SK-N-SH treated with all-trans-retinoic acid at 6 μM for 48 hours (cell line): ENCODE measurements at regions not wholly inside any gene's neighbourhood (a gene's known extent, or its start where the extent isn't known, plus 50 kb on each side); places are given as distances from the start of the nearest gene placed in this dataset.

Source experiments
- BACH2 ChIP-seq: fragments of 250-450 bp; sonication (Bioruptor Pico); IDR thresholded peaks from 2 replicates; pipeline ENCODE4 v1.9.0; 2021; ENCODE audit warnings: mild to moderate bottlenecking, borderline replicate concordance
- CSDC2 ChIP-seq: fragments of 250-450 bp; sonication (Bioruptor Pico); IDR thresholded peaks from 2 replicates; pipeline ENCODE4 v1.5.0; 2020; ENCODE audit warnings: mild to moderate bottlenecking, moderate library complexity
- OSR1 ChIP-seq: fragments of 250-450 bp; sonication (Bioruptor Pico); IDR thresholded peaks from 2 replicates; pipeline ENCODE4 v1.8.0; 2022; ENCODE audit warnings: moderate library complexity, mild to moderate bottlenecking, inconsistent platforms
- RARB ChIP-seq: fragments of 250-450 bp; sonication (Bioruptor Pico); IDR thresholded peaks from 2 replicates; pipeline ENCODE4 v1.8.0; 2021; ENCODE audit warnings: mild to moderate bottlenecking, moderate library complexity
- TOX ChIP-seq: fragments of 250-450 bp; sonication (Bioruptor Pico); IDR thresholded peaks from 2 replicates; pipeline ENCODE4 v1.8.0; 2021; ENCODE audit warnings: mild to moderate bottlenecking, moderate library complexity, borderline replicate concordance
- ZC3H10 ChIP-seq: fragments of 250-450 bp; sonication (Bioruptor Pico); IDR thresholded peaks from 2 replicates; pipeline ENCODE4 v1.5.1; 2021; ENCODE audit warnings: mild to moderate bottlenecking, moderate library complexity
- ZNF565 ChIP-seq: fragments of 450-650 bp; formaldehyde crosslinking; conservative IDR thresholded peaks from 2 replicates; pipeline ENCODE4 v1.5.0; 2020; ENCODE audit warnings: low read depth, mild to moderate bottlenecking, moderate library complexity

DNA sequence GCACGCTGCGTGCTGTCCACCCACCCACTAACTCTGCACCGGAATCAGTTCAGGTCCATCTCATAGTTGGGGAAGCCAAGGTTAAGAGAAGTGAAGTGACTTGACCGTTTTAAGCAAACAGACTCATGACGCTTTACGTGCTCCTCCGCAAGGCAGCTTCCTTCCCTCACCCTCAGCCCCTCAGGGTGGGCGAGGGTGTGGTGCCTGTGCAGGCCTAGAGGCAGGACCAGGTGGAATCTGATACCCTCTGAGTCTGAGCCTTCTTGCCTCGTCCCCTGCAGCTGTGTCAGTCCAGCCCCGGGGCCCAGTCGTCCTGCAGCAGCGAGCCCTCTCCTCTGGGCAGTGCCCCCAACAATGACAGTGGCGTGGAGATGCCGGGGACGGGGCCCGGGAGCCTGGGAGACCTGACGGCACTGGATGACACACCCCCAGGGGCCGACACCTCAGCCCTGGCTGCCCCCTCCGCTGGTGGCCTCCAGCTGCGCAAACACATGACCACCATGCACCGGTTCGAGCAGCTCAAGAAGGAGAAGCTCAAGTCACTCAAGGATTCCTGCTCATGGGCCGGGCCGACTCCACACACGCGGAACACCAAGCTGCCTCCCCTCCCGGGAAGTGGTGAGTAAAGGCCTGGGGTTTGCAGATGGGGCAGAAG lies 250.5 kb downstream of the GLI2 start:
- no peak for TF ChIP-seq TOX (CRISPR knock-in tag)
- TF ChIP-seq ZC3H10 (CRISPR knock-in tag) = no peak
- TF ChIP-seq CSDC2 (CRISPR knock-in tag) = no peak
- no peak for TF ChIP-seq RARB (CRISPR knock-in tag)
- TF ChIP-seq BACH2 = no peak
- TF ChIP-seq OSR1 (CRISPR knock-in tag) = no peak
- no peak for TF ChIP-seq ZNF565 (CRISPR knock-in tag)
